ENCODE measurements at regions not wholly inside any gene's neighbourhood (a gene's known extent, or its start where the extent isn't known, plus 50 kb on each side); places are given as distances from the start of the nearest gene placed in this dataset.
"Not testable (repeated sequence)": the region's sequence is repeated elsewhere in the genome, so short reads cannot be mapped to it uniquely, and the experiment has no call there.

DNA sequence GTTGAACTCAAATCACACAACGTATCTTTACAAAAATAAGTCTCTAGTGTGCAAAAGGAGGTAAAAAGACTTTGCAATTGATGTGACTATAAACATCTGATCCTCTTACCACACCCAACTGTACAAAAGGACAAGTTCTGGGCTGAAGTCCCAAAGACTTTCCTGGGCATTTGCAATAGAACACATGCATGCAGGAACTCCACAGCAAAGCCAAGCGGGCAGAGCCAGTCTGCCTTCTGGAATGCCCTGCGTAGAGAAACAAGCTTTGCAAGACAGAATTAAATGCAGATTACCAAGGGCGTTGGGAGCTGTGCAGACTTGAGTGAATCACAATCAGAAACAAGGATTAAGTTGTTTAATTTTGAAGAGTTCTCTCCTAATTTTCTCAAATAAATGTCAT is 208.4 kb upstream of the ZNF521 start:
- no peak for DNase-seq (ENCODE audit: low spot score)

DNA sequence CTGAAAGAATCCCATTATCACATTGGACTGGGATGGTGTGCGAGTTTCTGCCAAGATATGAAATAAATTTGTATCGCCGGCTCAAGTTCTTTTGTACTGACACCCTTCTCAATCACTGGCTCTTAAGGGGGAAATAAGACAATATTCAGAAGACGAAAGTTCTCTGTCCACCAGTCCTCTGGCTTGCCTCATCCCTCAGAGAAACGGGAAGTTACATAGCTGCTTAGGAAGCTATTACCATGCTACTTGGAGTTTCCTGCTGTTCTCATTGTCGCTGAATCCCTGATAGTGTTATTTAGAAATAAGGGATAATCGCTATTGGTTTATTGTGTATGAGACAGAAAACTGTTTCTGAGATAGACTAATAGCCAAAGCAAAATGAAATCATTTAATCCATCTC is 205.0 kb upstream of the ZNF521 start:
- no peak for DNase-seq (ENCODE audit: low spot score)

DNA sequence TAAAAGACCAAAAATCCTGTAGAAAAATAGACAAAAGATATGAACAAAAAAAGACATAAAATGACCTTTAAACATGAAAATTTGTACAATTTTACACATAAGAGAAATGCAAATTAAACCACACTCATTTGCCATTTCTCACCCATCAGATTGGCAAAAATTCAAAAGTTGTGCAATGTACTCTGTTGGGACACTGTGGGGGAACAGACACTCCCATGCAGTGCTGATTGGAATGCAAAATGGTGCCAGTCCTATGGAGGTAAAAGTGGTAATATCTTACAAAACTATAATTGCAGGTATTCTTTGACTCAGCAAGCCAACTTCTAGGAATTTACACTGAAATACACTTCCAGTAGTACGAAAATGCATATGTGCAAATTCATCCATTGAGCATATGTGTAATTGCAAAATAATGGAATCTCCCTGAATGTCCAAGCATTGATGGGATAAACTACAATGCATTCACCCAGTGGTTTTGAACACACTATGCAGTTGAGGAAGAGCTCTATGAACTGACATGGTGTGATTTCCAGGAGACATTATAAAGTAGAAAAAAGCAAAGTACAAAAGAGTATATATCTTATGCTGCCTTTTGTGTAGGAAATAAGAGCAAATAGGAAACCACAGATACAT is 201.8 kb upstream of the ZNF521 start:
- no peak for DNase-seq (ENCODE audit: low spot score)

GRCh38 chr18:25544546-25545287 is 192.8 kb upstream of the ZNF521 start:
- no peak for DNase-seq (ENCODE audit: low spot score)

DNA sequence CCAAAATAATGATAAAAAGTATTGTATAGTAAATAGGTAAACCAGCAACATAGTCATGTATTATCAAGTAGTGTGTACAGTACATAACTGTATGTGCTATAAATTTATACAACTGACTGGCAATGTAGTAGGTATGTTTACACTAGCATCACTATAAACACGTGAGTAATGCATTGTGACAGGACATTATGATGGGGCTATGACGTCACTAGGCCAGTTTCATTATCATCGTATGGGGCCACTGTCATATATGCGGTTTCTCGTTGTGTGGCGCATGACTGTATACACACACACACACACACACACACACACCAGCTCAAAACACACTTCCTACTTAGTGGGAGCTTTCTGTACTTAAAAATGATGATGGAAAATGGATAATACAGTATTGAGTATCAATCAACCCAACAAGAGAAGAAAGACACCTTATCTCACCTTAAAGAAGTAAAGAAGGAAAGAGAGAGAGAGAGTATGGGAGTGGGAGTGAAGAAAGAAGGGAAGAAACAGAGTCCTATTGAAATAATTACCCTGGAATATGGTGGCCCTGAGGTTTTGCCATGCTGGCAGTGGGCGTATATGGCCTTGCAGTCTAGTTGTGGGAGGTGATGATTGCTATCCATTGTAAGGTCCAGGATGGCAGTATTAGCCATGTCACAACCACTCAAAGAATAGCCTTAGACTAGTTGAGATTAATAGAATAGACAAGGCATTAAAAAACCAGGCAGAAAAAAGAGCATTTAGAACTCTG is 186.4 kb upstream of the ZNF521 start:
- DNase-seq (ENCODE audit: low spot score), result no peak

GRCh38 chr18:25535495-25535894 is 183.5 kb upstream of the ZNF521 start:
- DNase-seq (ENCODE audit: low spot score), result no peak

DNA sequence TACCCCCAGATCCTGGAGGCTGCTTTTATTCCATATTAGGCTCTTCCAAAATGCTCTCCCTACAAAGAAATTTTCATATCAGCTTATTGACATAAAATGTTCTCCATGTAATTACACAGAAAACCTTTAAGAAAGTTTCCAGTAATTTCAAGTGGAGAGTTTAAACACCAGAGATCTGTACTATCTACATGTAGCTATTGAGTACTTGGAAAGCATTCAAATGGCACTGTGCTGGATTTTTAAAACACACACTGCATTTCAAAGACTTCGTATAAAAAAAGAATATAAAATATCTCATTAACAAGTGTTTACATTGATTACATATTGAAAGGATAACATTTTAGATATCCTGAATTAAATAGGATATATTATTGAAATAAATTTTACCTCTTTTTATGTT is 182.4 kb upstream of the ZNF521 start:
- DNase-seq (ENCODE audit: low spot score), result no peak

DNA sequence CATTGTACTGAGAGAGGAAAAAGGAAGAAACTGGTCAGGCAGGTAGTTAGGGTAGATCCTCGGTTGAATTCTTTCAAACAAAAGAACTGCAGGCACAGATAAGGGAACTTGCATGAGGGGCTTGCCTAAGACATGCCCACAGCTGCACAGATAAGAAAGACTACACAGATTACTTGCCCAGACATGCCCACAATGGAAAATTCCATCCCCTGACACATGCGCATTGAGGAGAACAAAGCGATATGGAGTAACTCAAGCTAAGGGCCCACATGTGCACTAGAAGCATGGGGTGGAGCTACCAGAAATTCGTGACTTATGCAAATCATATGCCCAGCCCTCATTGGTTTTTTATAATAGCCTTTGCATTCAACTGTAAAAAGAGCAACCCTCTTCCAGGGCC is 181.3 kb upstream of the ZNF521 start:
- no peak for DNase-seq (ENCODE audit: low spot score)

- no peak for DNase-seq (ENCODE audit: low spot score)
Measured at GRCh38 chr18:25531207-25531606, 179.2 kb upstream of the ZNF521 start.

DNA sequence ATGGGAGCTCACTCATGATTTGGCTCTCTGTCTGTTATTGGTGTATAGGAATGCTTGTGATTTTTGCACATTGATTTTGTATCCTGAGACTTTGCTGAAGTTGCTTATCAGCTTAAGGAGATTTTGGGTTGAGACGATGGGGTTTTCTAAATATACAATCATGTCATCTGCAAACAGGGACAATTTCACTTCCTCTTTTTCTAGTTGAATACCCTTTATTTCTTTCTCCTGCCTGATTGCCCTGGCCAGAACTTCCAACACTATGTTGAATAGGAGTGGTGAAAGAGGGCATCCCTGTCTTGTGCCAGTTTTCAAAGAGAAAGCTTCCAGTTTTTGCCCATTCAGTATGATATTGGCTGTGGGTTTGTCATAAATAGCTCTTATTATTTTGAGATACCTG is 173.8 kb upstream of the ZNF521 start:
- DNase-seq (ENCODE audit: low spot score), result not testable (repeated sequence)

GRCh38 chr18:25518716-25519053 is 166.7 kb upstream of the ZNF521 start:
- no peak for DNase-seq (ENCODE audit: low spot score)

DNA sequence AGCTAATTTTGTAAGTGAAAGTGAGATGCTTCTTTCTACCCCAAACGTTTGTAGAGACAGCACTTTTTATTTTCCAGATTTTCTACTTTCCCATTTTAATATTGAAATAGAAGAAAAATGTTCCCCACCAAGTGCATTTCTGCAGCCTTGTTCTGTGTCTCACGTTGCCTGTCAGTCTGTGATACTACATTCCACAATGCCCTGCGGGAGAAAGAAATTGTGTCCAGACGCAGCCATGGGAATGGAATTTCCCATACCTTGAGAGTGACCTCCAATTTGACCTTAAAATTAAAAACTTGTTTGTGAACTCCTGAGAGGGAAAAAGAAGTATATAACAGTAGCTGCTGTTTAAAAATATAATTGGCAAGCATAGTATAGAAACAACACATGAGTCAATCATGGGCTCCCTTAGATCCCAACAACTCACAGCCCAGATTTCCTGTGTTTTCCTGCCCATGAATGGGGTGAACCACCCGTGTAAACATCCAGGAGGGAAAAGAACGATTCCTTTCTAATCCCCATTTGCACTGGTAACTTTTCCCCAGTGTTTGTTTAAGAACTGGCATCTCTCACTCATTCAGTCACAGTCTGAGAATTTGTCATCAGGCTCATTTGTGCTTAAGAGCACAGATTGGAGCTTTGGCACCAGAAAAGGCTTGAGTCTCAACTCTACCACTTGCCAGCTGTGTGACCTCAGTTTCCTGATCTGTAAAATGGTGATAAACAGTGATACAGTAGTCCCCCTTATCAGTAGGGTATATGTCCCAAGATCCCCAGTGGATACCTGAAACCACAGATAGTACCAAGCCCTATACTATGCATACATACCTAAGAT is 166.1 kb upstream of the ZNF521 start:
- no peak for DNase-seq (ENCODE audit: low spot score)

- DNase-seq (ENCODE audit: low spot score), result no peak
Measured at GRCh38 chr18:25516747-25517498, 165.0 kb upstream of the ZNF521 start.

GRCh38 chr18:25516121-25516520 is 164.2 kb upstream of the ZNF521 start:
- DNase-seq (ENCODE audit: low spot score), result no peak

DNA sequence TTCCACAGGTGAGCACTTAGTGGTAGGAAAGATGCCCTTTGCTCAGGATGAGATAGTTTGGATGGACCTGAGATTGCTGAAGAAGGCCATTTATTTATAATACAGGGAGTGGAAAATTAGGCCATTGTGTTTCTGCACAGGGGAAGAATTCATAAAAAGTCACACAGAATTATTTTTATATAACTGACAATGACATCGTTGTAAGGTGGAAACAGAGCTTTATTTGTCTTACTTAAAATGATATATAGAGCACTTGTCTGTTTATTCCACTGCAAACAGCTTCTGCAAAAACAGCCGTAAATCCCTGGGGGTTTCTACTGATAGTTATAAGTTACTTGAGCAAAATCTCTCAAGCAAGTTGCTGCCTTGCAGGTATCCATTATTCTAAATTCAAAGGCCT is 158.1 kb upstream of the ZNF521 start:
- DNase-seq (ENCODE audit: low spot score), result no peak

- DNase-seq (ENCODE audit: low spot score), result peak; percentile 80
Measured at GRCh38 chr18:25503567-25504081, 151.7 kb upstream of the ZNF521 start.

DNA sequence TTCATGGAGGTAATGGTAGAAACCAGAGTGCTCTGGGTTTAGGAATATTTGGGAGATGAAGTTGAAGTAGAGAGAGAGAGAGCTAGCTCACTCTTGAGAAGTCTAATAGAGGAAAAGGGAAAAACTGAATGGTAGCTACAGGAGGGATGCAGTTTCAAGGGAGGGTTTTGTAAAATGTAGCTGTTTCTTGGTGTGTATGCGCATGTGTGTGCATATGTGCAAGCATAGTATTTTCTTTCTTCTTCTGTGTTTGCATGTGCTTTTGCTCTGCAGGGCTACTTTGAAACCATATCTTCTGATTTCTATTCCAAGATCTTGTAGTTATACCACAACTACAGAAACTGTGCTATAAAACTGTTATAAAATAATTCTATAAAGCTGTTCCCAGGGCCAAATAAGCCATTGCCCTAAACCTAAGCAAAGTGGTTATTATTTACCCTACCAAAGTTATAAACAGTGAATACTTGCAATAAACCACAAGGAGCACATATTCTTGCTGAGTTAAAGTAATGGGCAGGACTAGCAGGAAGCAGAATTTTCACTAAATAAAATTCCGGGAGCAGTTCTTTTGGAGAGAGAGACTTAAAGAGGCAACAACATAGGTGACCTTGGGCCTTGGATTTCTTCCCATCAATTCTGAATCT is 145.3 kb upstream of the ZNF521 start:
- DNase-seq (ENCODE audit: low spot score), result no peak

DNA sequence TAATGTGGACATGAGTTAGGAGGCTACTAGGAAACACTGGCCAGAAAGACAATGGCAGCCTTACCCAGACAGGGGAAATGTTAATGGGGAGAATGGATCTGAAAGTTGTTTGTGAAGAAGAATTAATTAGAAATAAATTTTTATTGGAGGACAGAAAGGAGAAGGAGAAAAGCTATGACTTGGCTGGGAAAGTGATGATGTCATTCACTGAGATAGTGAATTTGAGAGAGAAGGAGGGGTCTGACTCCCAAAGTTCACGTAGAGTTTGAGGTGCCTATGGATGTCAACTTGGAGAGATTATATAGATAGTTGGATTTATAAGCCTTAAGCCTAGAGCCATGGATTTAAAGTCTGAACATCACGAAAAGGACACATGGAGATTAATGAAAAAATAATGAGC is 144.6 kb upstream of the ZNF521 start:
- DNase-seq (ENCODE audit: low spot score), result no peak

DNA sequence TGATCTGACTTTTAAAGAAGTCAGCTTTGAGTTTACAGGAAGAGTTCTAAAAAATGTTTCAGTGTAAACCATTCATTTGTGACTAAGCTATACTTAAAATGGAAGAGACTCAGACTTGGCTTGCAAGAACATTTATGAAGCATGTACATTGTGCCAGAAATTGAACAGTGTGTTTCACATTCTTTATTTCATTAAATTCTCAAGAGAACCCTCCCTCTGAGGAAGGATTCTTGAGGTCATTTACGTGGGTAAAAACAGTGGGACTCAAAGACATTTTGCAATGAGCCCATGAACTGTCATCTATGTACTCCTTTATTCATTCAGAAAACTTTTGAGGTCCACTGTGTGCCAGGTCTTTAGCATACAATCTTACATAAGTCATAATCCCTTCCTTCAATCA is 143.6 kb upstream of the ZNF521 start:
- DNase-seq (ENCODE audit: low spot score), result no peak

- no peak for DNase-seq (ENCODE audit: low spot score)
Measured at GRCh38 chr18:25494888-25495287, 142.9 kb upstream of the ZNF521 start.

DNA sequence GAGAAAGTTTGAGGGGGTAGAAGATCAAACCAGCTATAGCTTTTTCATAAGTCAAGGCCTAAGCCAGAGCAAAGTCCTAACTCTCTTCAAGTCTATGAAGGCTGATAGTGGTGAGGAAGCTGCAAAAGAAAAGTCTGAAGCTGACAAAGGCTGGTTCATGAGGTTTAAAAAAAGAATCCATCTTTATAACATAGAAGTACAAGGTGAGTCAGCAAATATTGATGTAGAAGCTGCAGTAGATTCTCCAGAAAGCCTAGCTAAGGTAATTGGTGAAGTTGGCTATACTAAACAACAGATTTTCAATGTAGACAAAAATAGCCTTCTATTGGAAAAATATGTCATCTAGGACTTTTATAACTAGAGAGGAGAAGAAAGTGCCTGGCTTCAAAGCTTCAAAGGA is 141.4 kb upstream of the ZNF521 start:
- DNase-seq (ENCODE audit: low spot score), result no peak

Data from AG20443 (cell line).